Renal pelvis (tissue), 1 donor: ENCODE measurements at regions not wholly inside any gene's neighbourhood (a gene's known extent, or its start where the extent isn't known, plus 50 kb on each side); places are given as distances from the start of the nearest gene placed in this dataset.
"Not testable (repeated sequence)": the region's sequence is repeated elsewhere in the genome, so short reads cannot be mapped to it uniquely, and the experiment has no call there.

Experiments
- DNase-seq: peaks from one replicate; pipeline ENCODE4 v3.0.0-alpha.2; 2013

GRCh38 chr21:27320868-27321267 is 354.0 kb upstream of the ADAMTS5 start:
- DNase-seq, result no peak

- not testable (repeated sequence) for DNase-seq
Measured at GRCh38 chr21:27317601-27318000, 350.7 kb upstream of the ADAMTS5 start.

- no peak for DNase-seq
Measured at GRCh38 chr21:27315373-27315772, 348.5 kb upstream of the ADAMTS5 start.

GRCh38 chr21:27314131-27314530 is 347.2 kb upstream of the ADAMTS5 start:
- no peak for DNase-seq

- DNase-seq, result peak; percentile 58
Measured at GRCh38 chr21:27306791-27307775, 340.2 kb upstream of the ADAMTS5 start.

- DNase-seq, result no peak
Measured at GRCh38 chr21:27306206-27306605, 339.3 kb upstream of the ADAMTS5 start.

- DNase-seq, result no peak
Measured at GRCh38 chr21:27301220-27301619, 334.3 kb upstream of the ADAMTS5 start.

- DNase-seq, result no peak
Measured at GRCh38 chr21:27300770-27301169, 333.9 kb upstream of the ADAMTS5 start.

GRCh38 chr21:27298465-27298864 is 331.6 kb upstream of the ADAMTS5 start:
- no peak for DNase-seq

GRCh38 chr21:27293239-27293638 is 326.4 kb upstream of the ADAMTS5 start:
- no peak for DNase-seq

GRCh38 chr21:27292783-27293182 is 325.9 kb upstream of the ADAMTS5 start:
- no peak for DNase-seq

- DNase-seq, result no peak
Measured at GRCh38 chr21:27292229-27292628, 325.3 kb upstream of the ADAMTS5 start.

GRCh38 chr21:27291006-27291405 is 324.1 kb upstream of the ADAMTS5 start:
- no peak for DNase-seq

GRCh38 chr21:27290028-27290427 is 323.1 kb upstream of the ADAMTS5 start:
- DNase-seq, result no peak

- no peak for DNase-seq
Measured at GRCh38 chr21:27286760-27287159, 319.9 kb upstream of the ADAMTS5 start.

GRCh38 chr21:27277110-27277509 is 310.2 kb upstream of the ADAMTS5 start:
- DNase-seq, result no peak

GRCh38 chr21:27275294-27275927 is 308.5 kb upstream of the ADAMTS5 start:
- DNase-seq, result no peak

GRCh38 chr21:27269644-27270043 is 302.8 kb upstream of the ADAMTS5 start:
- no peak for DNase-seq

- DNase-seq, result peak; percentile 56
Measured at GRCh38 chr21:27268290-27268689, 301.4 kb upstream of the ADAMTS5 start.

- no peak for DNase-seq
Measured at GRCh38 chr21:27265949-27266348, 299.1 kb upstream of the ADAMTS5 start.

GRCh38 chr21:27265492-27265891 is 298.6 kb upstream of the ADAMTS5 start:
- DNase-seq, result no peak

- no peak for DNase-seq
Measured at GRCh38 chr21:27261676-27262075, 294.8 kb upstream of the ADAMTS5 start.

- no peak for DNase-seq
Measured at GRCh38 chr21:27260728-27261127, 293.8 kb upstream of the ADAMTS5 start.
